ENCODE measurements at regions not wholly inside any gene's neighbourhood (a gene's known extent, or its start where the extent isn't known, plus 50 kb on each side); places are given as distances from the start of the nearest gene placed in this dataset.

- Mint-ChIP-seq H3K9me3 (peaks cover 5% of the 10 kb centered on the region), H3K4me3 (no peak overlapping the region), H3K36me3 (ENCODE audit: low read depth) (no peaks in the 10 kb centered on the region), H3K27me3 (no peaks in the 10 kb centered on the region), H3K4me1 (no peaks in the 10 kb centered on the region), H3K27ac (no peak overlapping the region)
- POLR2A ChIA-PET = no interaction called here
- DNase-seq = no peak
- CTCF ChIA-PET = no interaction called here
These were observed 1027.8 kb upstream of the PHF14 start for GRCh38 chr7:9945857-9946256.

GRCh38 chr7:9955138-9955537 is 1018.5 kb upstream of the PHF14 start:
- no peaks in the 10 kb centered on the region for H3K36me3 Mint-ChIP-seq (ENCODE audit: low read depth)
- no peaks in the 10 kb centered on the region for H3K9me3 Mint-ChIP-seq
- POLR2A ChIA-PET = no interaction called here
- no peak for DNase-seq
- no peaks in the 10 kb centered on the region for H3K4me1 Mint-ChIP-seq
- CTCF ChIA-PET = no interaction called here
- H3K27ac Mint-ChIP-seq = no peak overlapping the region
- H3K27me3 Mint-ChIP-seq = no peaks in the 10 kb centered on the region
- no peak overlapping the region for H3K4me3 Mint-ChIP-seq

DNA sequence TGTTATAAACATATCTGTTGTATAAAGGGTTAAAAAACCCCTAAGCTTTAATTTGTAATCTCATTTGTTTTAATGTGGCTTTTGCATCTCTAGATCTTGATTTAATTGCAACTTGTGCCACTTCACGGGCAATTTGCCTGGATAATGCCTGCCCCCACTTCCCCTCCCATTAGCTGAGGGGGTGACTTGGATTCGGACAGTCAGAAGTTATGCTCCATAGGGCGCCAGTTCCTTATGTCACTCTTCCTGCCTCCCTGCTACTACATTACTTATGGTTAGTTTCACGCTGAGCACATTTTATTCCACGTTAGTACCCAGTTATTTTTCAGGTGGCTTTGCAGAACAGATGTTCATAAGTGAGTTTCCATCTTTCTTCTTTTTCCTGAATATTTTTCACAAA is 1015.2 kb upstream of the PHF14 start:
- Mint-ChIP-seq H3K9me3 (no peaks in the 10 kb centered on the region), H3K36me3 (ENCODE audit: low read depth) (no peaks in the 10 kb centered on the region), H3K27me3 (no peaks in the 10 kb centered on the region), H3K4me1 (no peaks in the 10 kb centered on the region), H3K27ac (no peak overlapping the region), H3K4me3 (no peak overlapping the region)
- DNase-seq = no peak
- CTCF ChIA-PET = no interaction called here
- POLR2A ChIA-PET = no interaction called here

DNA sequence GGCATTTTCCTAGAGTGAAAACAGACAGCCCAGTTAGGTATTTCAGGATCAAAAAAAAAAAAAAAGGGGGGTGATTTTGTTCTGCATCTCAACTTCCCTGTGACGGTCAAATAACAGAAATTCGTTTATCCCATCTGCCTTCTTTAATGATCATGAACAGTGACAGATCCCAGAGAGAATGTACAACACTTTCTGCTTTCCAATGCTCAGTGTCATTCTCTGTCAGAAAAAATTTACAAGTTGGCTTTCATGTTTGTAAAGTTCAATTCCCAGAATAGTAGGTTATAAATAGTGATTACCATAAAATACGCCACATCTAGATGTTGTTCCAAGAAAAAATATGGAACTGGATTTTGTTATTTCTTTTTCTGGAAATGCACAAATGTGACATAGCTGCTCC is 1013.2 kb upstream of the PHF14 start:
- DNase-seq = no peak
- ChIA-PET POLR2A (no interaction called here), CTCF (no interaction called here)
- Mint-ChIP-seq H3K27me3 (no peaks in the 10 kb centered on the region), H3K27ac (no peak overlapping the region), H3K9me3 (no peaks in the 10 kb centered on the region), H3K36me3 (ENCODE audit: low read depth) (no peaks in the 10 kb centered on the region), H3K4me1 (no peaks in the 10 kb centered on the region), H3K4me3 (no peak overlapping the region)

- H3K9me3 Mint-ChIP-seq = no peaks in the 10 kb centered on the region
- no peaks in the 10 kb centered on the region for H3K4me1 Mint-ChIP-seq
- H3K27me3 Mint-ChIP-seq = no peaks in the 10 kb centered on the region
- H3K27ac Mint-ChIP-seq = no peak overlapping the region
- ChIA-PET POLR2A (no interaction called here), CTCF (no interaction called here)
- H3K4me3 Mint-ChIP-seq = no peak overlapping the region
- H3K36me3 Mint-ChIP-seq (ENCODE audit: low read depth) = no peaks in the 10 kb centered on the region
- no peak for DNase-seq
These were observed 1012.3 kb upstream of the PHF14 start for GRCh38 chr7:9961161-9961922.

GRCh38 chr7:9962742-9963141 is 1010.9 kb upstream of the PHF14 start:
- Mint-ChIP-seq H3K36me3 (ENCODE audit: low read depth) (no peaks in the 10 kb centered on the region), H3K4me3 (no peak overlapping the region), H3K9me3 (no peaks in the 10 kb centered on the region), H3K27me3 (no peaks in the 10 kb centered on the region), H3K27ac (no peak overlapping the region), H3K4me1 (no peaks in the 10 kb centered on the region)
- POLR2A ChIA-PET = no interaction called here
- CTCF ChIA-PET = no interaction called here
- DNase-seq = no peak

DNA sequence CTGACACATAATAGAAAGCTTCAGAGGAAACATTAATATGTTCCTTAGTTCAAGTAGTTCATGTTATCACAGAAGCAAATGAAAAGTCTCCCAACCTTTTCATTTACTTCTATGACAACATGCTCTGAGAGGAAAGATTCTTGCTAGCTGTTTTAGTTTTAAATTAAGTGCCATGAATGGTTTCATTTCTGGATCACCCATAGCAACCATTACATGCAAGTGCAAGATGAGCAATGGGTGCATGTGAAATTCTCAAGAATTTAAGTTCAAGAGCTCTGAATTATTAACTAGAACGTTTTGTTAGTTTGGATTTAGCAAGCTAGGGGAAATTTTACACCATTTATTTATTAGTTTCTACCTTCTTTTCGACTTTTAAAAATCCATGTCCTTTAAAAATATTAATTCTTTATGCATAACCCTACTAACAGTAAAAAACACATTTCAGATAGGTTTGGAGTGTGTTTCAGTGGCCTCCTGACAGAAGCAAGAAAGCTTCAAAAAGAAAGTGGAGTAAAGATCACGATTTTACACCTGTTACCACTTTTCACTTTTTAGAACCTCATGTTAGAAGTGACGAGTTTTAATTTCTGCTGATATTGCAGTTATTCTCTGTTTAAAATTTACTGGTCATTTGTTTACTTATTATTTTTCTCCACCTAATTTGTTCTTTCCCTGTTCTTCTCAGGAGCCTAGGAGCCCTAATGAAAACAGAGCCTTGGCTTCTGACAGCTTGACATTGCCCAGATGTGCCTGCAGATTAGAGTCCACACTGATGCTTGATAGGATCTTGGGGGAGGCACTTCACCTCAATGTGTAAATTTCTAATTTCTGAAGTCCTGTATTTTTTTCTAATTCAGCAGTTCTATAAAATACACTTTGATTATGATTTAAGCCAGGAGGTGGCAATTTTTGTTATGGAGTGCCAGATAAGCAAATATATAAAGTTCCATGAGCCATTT is 995.3 kb upstream of the PHF14 start:
- CTCF ChIA-PET = no interaction called here
- H3K9me3 Mint-ChIP-seq = no peaks in the 10 kb centered on the region
- no peak overlapping the region for H3K27ac Mint-ChIP-seq

GRCh38 chr7:9981742-9982349 is 991.8 kb upstream of the PHF14 start:
- CTCF ChIA-PET = no interaction called here
- no peaks in the 10 kb centered on the region for H3K36me3 Mint-ChIP-seq (ENCODE audit: low read depth)
- H3K27me3 Mint-ChIP-seq = no peaks in the 10 kb centered on the region
- H3K27ac Mint-ChIP-seq = no peak overlapping the region
- DNase-seq = no peak
- no peaks in the 10 kb centered on the region for H3K9me3 Mint-ChIP-seq
- no peaks in the 10 kb centered on the region for H3K4me1 Mint-ChIP-seq
- H3K4me3 Mint-ChIP-seq = no peak overlapping the region
- POLR2A ChIA-PET = no interaction called here

More for the DNA sequence above, 995.3 kb upstream of the PHF14 start:
- POLR2A ChIA-PET = no interaction called here
- Mint-ChIP-seq H3K27me3 (no peaks in the 10 kb centered on the region), H3K4me3 (no peak overlapping the region), H3K36me3 (ENCODE audit: low read depth) (no peaks in the 10 kb centered on the region), H3K4me1 (no peaks in the 10 kb centered on the region)
- DNase-seq = no peak

- ChIA-PET POLR2A (no interaction called here), CTCF (no interaction called here)
- H3K27me3 Mint-ChIP-seq = no peaks in the 10 kb centered on the region
- H3K4me3 Mint-ChIP-seq = no peak overlapping the region
- H3K27ac Mint-ChIP-seq = no peak overlapping the region
- no peaks in the 10 kb centered on the region for H3K9me3 Mint-ChIP-seq
- H3K4me1 Mint-ChIP-seq = no peaks in the 10 kb centered on the region
- no peaks in the 10 kb centered on the region for H3K36me3 Mint-ChIP-seq (ENCODE audit: low read depth)
- DNase-seq = no peak
These were observed 990.6 kb upstream of the PHF14 start for GRCh38 chr7:9983048-9983447.

GRCh38 chr7:10015687-10016086 is 958.0 kb upstream of the PHF14 start:
- POLR2A ChIA-PET = no interaction called here
- Mint-ChIP-seq H3K4me3 (no peak overlapping the region), H3K27ac (no peak overlapping the region), H3K36me3 (ENCODE audit: low read depth) (no peaks in the 10 kb centered on the region), H3K9me3 (no peaks in the 10 kb centered on the region), H3K4me1 (no peaks in the 10 kb centered on the region), H3K27me3 (no peaks in the 10 kb centered on the region)
- no peak for DNase-seq
- CTCF ChIA-PET = no interaction called here

- Mint-ChIP-seq H3K36me3 (ENCODE audit: low read depth) (no peaks in the 10 kb centered on the region), H3K9me3 (no peaks in the 10 kb centered on the region), H3K4me3 (no peak overlapping the region), H3K27ac (no peak overlapping the region), H3K27me3 (no peaks in the 10 kb centered on the region), H3K4me1 (no peaks in the 10 kb centered on the region)
- no peak for DNase-seq
- ChIA-PET POLR2A (interaction anchor here (0.7 kb wide), 1 partner anchor 13 kb away, joined by 3 read pairs; no protein-coding TSS in a partner anchor), CTCF (no interaction called here)
These were observed 951.2 kb upstream of the PHF14 start for GRCh38 chr7:10022480-10022879.

GRCh38 chr7:10022957-10023356 is 950.7 kb upstream of the PHF14 start:
- no peak overlapping the region for H3K4me3 Mint-ChIP-seq
- no peaks in the 10 kb centered on the region for H3K27me3 Mint-ChIP-seq
- H3K27ac Mint-ChIP-seq = no peak overlapping the region
- H3K36me3 Mint-ChIP-seq (ENCODE audit: low read depth) = no peaks in the 10 kb centered on the region
- CTCF ChIA-PET = no interaction called here
- no peaks in the 10 kb centered on the region for H3K4me1 Mint-ChIP-seq
- H3K9me3 Mint-ChIP-seq = no peaks in the 10 kb centered on the region
- no peak for DNase-seq
- POLR2A ChIA-PET = no interaction called here

DNA sequence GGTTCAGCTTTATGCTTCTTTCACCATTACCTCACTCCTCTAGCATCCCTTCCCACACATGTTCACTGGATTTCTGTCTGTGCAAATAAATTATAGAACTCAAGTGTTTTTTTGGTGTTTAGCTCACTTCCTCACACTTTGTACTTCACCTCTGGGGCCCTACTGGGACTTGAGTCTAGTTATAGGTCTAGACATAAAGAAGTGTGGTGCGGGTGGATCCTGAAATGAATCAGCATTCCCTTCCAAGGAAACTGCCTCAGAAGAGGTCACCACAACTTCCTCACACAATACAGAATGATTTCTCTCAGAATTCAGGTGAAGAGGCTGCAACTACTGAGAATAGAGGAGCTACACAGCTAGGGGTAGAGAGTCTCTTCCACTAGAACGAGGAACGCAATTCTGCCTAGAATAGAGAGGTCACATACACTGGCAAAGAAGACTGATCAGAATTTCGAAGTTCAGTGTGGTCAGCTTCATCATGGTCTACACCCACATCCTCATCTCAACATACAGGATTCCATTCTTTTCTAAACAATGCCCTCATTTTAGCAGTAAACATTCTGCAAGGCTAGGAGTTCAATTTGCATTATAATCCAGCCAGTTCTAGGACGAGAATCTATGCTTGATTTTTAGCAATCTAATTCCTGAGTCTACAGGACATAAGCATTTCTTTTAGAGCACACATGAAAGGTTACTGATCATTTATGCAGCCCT is 938.7 kb upstream of the PHF14 start:
- Mint-ChIP-seq H3K4me1 (no peaks in the 10 kb centered on the region), H3K27ac (no peak overlapping the region)
- CTCF ChIA-PET = no interaction called here

More for the DNA sequence above, 938.7 kb upstream of the PHF14 start:
- POLR2A ChIA-PET = interaction anchor here (0.6 kb wide), 1 partner anchor 235 kb away, joined by 3 read pairs; no protein-coding TSS in a partner anchor
- Mint-ChIP-seq H3K4me3 (no peak overlapping the region), H3K27me3 (no peaks in the 10 kb centered on the region), H3K36me3 (ENCODE audit: low read depth) (no peaks in the 10 kb centered on the region), H3K9me3 (peaks cover 3% of the 10 kb centered on the region)
- no peak for DNase-seq
